ENCODE measurements at regions not wholly inside any gene's neighbourhood (a gene's known extent, or its start where the extent isn't known, plus 50 kb on each side); places are given as distances from the start of the nearest gene placed in this dataset.

- no peak for DNase-seq (ENCODE audit: low spot score)
- H3K9me3 ChIP-seq (ENCODE audit: low read length) = no peaks in the 10 kb centered on the region
- H3K4me3 ChIP-seq (ENCODE audit: low read depth, low read length, poor library complexity, severe bottlenecking) = no peak overlapping the region
- TF ChIP-seq, protein P1, sequence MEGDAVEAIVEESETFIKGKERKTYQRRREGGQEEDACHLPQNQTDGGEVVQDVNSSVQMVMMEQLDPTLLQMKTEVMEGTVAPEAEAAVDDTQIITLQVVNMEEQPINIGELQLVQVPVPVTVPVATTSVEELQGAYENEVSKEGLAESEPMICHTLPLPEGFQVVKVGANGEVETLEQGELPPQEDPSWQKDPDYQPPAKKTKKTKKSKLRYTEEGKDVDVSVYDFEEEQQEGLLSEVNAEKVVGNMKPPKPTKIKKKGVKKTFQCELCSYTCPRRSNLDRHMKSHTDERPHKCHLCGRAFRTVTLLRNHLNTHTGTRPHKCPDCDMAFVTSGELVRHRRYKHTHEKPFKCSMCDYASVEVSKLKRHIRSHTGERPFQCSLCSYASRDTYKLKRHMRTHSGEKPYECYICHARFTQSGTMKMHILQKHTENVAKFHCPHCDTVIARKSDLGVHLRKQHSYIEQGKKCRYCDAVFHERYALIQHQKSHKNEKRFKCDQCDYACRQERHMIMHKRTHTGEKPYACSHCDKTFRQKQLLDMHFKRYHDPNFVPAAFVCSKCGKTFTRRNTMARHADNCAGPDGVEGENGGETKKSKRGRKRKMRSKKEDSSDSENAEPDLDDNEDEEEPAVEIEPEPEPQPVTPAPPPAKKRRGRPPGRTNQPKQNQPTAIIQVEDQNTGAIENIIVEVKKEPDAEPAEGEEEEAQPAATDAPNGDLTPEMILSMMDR (conservative IDR thresholded peaks at IDR 0.05; ENCODE audit: low read length) = no peak
- no peak for TF ChIP-seq EZH2phosphoT487 (IDR thresholded peaks at IDR 0.05; ENCODE audit: borderline replicate concordance, low read depth, low read length)
- H4K20me1 ChIP-seq (ENCODE audit: insufficient read depth, low read length) = no peaks in the 10 kb centered on the region
- H3K9me2 ChIP-seq (ENCODE audit: insufficient read depth, low read length) = no peaks in the 10 kb centered on the region
- BruUV-seq (replicated peaks) = no TSS peak
- H2AFZ ChIP-seq (ENCODE audit: low read length) = no peak overlapping the region
- no peaks in the 10 kb centered on the region for H3K4me1 ChIP-seq (ENCODE audit: insufficient read depth, low read length, poor library complexity, severe bottlenecking)
- H3K36me3 ChIP-seq (ENCODE audit: insufficient read depth, low read length) = no peaks in the 10 kb centered on the region
- intact Hi-C loops (cut with micrococcal nuclease; ENCODE audit: unreplicated experiment) = no loop called here
- no peaks in the 10 kb centered on the region for H3K79me2 ChIP-seq (ENCODE audit: insufficient read depth, low read depth, low read length)
- ChIA-PET POLR2A (no interaction called here), CTCF (ENCODE audit: unreplicated experiment) (no interaction called here)
- no peak overlapping the region for H3K27ac ChIP-seq (ENCODE audit: low read depth, low read length, poor library complexity, severe bottlenecking)
- H3K4me2 ChIP-seq (ENCODE audit: low read length) = no peak overlapping the region
Measured at GRCh38 chr10:94108200-94108599, 114.5 kb downstream of the PLCE1 start.

DNA sequence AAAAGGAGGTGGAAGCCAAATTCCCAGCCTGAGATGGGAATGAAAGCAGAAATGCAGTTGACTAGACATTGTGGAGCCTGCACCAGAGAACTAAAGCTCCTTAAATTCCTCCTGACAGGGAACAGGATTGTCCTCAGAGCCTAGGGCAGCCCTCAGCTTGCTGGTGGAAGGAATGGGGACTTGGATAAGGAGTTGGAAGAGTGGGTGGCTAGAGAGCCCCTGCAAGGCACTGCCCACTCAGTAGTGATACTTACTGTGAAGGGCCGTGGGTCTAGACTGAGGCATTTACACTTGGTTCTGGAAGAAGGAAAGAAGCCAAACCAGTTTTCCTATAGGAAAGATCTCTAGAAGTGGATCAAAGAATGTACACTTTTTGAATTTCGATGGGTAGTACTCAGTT is 117.6 kb downstream of the PLCE1 start:
- no peak for DNase-seq (ENCODE audit: low spot score)
- H3K4me3 ChIP-seq (ENCODE audit: low read depth, low read length, poor library complexity, severe bottlenecking) = no peak overlapping the region
- H3K27ac ChIP-seq (ENCODE audit: low read depth, low read length, poor library complexity, severe bottlenecking) = no peak overlapping the region
- no peaks in the 10 kb centered on the region for H3K79me2 ChIP-seq (ENCODE audit: insufficient read depth, low read depth, low read length)
- POLR2A ChIA-PET = no interaction called here
- no peaks in the 10 kb centered on the region for H3K9me2 ChIP-seq (ENCODE audit: insufficient read depth, low read length)
- intact Hi-C loops (cut with micrococcal nuclease; ENCODE audit: unreplicated experiment) = no loop called here
- BruUV-seq (replicated peaks) = no TSS peak
- no peaks in the 10 kb centered on the region for H3K4me1 ChIP-seq (ENCODE audit: insufficient read depth, low read length, poor library complexity, severe bottlenecking)
- H3K9me3 ChIP-seq (ENCODE audit: low read length) = no peaks in the 10 kb centered on the region
- no peak overlapping the region for H2AFZ ChIP-seq (ENCODE audit: low read length)
- no peaks in the 10 kb centered on the region for H3K36me3 ChIP-seq (ENCODE audit: insufficient read depth, low read length)
- no peaks in the 10 kb centered on the region for H4K20me1 ChIP-seq (ENCODE audit: insufficient read depth, low read length)
- H3K4me2 ChIP-seq (ENCODE audit: low read length) = no peak overlapping the region
- CTCF ChIA-PET (ENCODE audit: unreplicated experiment) = no interaction called here
- TF ChIP-seq, protein P1 (conservative IDR thresholded peaks at IDR 0.05; ENCODE audit: low read length) = no peak
- TF ChIP-seq EZH2phosphoT487 (IDR thresholded peaks at IDR 0.05; ENCODE audit: borderline replicate concordance, low read depth, low read length) = no peak

DNA sequence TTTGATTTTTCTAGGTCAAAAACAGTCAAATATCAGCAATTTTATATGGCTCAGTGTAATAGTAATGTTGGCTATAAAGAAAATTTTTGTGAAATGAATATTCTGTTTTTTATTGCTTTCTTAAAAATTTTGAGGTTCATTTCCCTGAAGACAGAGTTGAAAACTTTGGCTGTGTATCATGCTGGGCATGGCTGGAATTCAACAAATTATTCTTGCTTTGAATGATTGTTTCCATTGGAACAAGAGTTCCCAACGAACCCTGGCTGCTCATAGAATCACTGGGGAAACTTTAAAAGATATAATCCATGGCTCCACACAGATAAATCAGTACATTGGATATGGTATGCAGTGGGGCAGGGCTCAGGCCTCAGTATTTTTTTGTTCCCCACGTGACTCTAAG is 118.6 kb downstream of the PLCE1 start:
- H4K20me1 ChIP-seq (ENCODE audit: insufficient read depth, low read length) = no peaks in the 10 kb centered on the region
- no peak overlapping the region for H3K4me3 ChIP-seq (ENCODE audit: low read depth, low read length, poor library complexity, severe bottlenecking)
- no peak overlapping the region for H2AFZ ChIP-seq (ENCODE audit: low read length)
- H3K27ac ChIP-seq (ENCODE audit: low read depth, low read length, poor library complexity, severe bottlenecking) = no peak overlapping the region
- H3K79me2 ChIP-seq (ENCODE audit: insufficient read depth, low read depth, low read length) = no peaks in the 10 kb centered on the region
- TF ChIP-seq, protein P1 (conservative IDR thresholded peaks at IDR 0.05; ENCODE audit: low read length) = no peak
- no peak for TF ChIP-seq EZH2phosphoT487 (IDR thresholded peaks at IDR 0.05; ENCODE audit: borderline replicate concordance, low read depth, low read length)
- no peak for DNase-seq (ENCODE audit: low spot score)
- ChIA-PET POLR2A (no interaction called here), CTCF (ENCODE audit: unreplicated experiment) (no interaction called here)
- no peak overlapping the region for H3K4me2 ChIP-seq (ENCODE audit: low read length)
- BruUV-seq (replicated peaks) = no TSS peak
- no peaks in the 10 kb centered on the region for H3K4me1 ChIP-seq (ENCODE audit: insufficient read depth, low read length, poor library complexity, severe bottlenecking)
- H3K9me3 ChIP-seq (ENCODE audit: low read length) = no peaks in the 10 kb centered on the region
- no peaks in the 10 kb centered on the region for H3K9me2 ChIP-seq (ENCODE audit: insufficient read depth, low read length)
- intact Hi-C loops (cut with micrococcal nuclease; ENCODE audit: unreplicated experiment) = no loop called here
- H3K36me3 ChIP-seq (ENCODE audit: insufficient read depth, low read length) = no peaks in the 10 kb centered on the region
